Activated B cell treated with CpG ODN at 0.5 μM for 24 hours (primary cell): ENCODE measurements at regions not wholly inside any gene's neighbourhood (a gene's known extent, or its start where the extent isn't known, plus 50 kb on each side); places are given as distances from the start of the nearest gene placed in this dataset.

Experiments
- ATAC-seq: fragments of 200-7000 bp; cut with Tn5 transposase; one replicate; pipeline ENCODE4 v1.10.0; 2021; ENCODE audit warnings: low read depth, mild to moderate bottlenecking, moderate library complexity
- CTCF ChIA-PET: fragments of 350-600 bp; sonication (Branson Sonifier 250); formaldehyde crosslinking; loops from one replicate; lab custom pipeline; 2021; ENCODE audit warnings: antibody characterized with exemption; lab: Charles Lee
- POLR2A ChIA-PET: fragments of 350-600 bp; sonication (Branson Sonifier 250); formaldehyde crosslinking; loops from one replicate; lab custom pipeline; 2021; ENCODE audit warnings: antibody characterized with exemption; lab: Charles Lee
- DNase-seq: peaks from one replicate; pipeline ENCODE4 v3.0.0; 2022
- H3K27ac Mint-ChIP-seq: one replicate; pipeline ENCODE4 v1.8.0; 2020; ENCODE audit warnings: mixed read lengths
- H3K27me3 Mint-ChIP-seq: one replicate; pipeline ENCODE4 v1.8.0; 2021; ENCODE audit warnings: mixed read lengths
- H3K36me3 Mint-ChIP-seq: one replicate; pipeline ENCODE4 v1.8.0; 2021; ENCODE audit warnings: low read depth, mixed read lengths
- H3K4me1 Mint-ChIP-seq: one replicate; pipeline ENCODE4 v1.8.0; 2021; ENCODE audit warnings: mixed read lengths
- H3K4me3 Mint-ChIP-seq: one replicate; pipeline ENCODE4 v1.8.0; 2020; ENCODE audit warnings: mild to moderate bottlenecking, mixed read lengths
- H3K9me3 Mint-ChIP-seq: one replicate; pipeline ENCODE4 v1.8.0; 2020; ENCODE audit warnings: mixed read lengths
- intact Hi-C: fragments of 100-400 bp; cut with micrococcal nuclease; formaldehyde crosslinking; loops from one replicate; pipeline ENCODE4 v1.15.1; 2024
- TF ChIP-seq, protein P1 (sequence below): fragments of 200-600 bp; IDR thresholded peaks from one replicate; pipeline ENCODE4 v1.8.0; 2022; ENCODE audit warnings: antibody characterized with exemption, mild to moderate bottlenecking

GRCh38 chr5:92428415-92428814 lies 1045.3 kb upstream of the ARRDC3 start:
- intact Hi-C loops = no loop called here
- CTCF ChIA-PET = no interaction called here

GRCh38 chr5:92424785-92425426 lies 1041.8 kb upstream of the ARRDC3 start:
- Mint-ChIP-seq H3K4me3 (no peak overlapping the region), H3K27ac (no peak overlapping the region), H3K9me3 (peaks cover 8% of the 10 kb centered on the region), H3K4me1 (no peaks in the 10 kb centered on the region), H3K27me3 (no peaks in the 10 kb centered on the region), H3K36me3 (no peaks in the 10 kb centered on the region)
- no peak for DNase-seq
- no peak for ATAC-seq
- ChIA-PET POLR2A (no interaction called here), CTCF (no interaction called here)
- TF ChIP-seq, protein P1, sequence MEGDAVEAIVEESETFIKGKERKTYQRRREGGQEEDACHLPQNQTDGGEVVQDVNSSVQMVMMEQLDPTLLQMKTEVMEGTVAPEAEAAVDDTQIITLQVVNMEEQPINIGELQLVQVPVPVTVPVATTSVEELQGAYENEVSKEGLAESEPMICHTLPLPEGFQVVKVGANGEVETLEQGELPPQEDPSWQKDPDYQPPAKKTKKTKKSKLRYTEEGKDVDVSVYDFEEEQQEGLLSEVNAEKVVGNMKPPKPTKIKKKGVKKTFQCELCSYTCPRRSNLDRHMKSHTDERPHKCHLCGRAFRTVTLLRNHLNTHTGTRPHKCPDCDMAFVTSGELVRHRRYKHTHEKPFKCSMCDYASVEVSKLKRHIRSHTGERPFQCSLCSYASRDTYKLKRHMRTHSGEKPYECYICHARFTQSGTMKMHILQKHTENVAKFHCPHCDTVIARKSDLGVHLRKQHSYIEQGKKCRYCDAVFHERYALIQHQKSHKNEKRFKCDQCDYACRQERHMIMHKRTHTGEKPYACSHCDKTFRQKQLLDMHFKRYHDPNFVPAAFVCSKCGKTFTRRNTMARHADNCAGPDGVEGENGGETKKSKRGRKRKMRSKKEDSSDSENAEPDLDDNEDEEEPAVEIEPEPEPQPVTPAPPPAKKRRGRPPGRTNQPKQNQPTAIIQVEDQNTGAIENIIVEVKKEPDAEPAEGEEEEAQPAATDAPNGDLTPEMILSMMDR = no peak
- intact Hi-C loops = no loop called here

More at GRCh38 chr5:92428415-92428814, 1045.3 kb upstream of the ARRDC3 start:
- POLR2A ChIA-PET = no interaction called here
- H3K27ac Mint-ChIP-seq = no peak overlapping the region
- no peaks in the 10 kb centered on the region for H3K36me3 Mint-ChIP-seq
- no peak for DNase-seq
- H3K27me3 Mint-ChIP-seq = no peaks in the 10 kb centered on the region
- no peak for ATAC-seq
- TF ChIP-seq, protein P1 = no peak
- H3K9me3 Mint-ChIP-seq = peaks cover 3% of the 10 kb centered on the region
- H3K4me1 Mint-ChIP-seq = no peaks in the 10 kb centered on the region
- H3K4me3 Mint-ChIP-seq = no peak overlapping the region

DNA sequence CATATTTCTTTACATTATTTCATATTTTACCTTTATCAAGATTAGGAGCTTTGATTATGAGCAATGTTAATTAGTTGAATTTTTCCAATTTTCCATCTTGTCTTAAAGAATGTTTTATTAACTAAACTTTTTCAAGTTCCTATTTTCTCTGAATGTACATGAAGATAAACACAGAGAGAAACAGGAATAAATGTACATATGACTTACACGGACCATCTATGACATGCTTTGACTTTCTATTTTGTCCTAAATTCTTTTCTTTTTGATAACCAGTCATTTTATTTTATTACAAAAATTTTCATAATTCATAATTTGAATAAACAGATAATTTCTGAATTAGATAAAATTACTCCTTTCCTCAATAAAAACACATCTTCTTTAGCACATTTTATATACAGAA lies 1038.8 kb upstream of the ARRDC3 start:
- intact Hi-C loops = no loop called here
- TF ChIP-seq, protein P1 = no peak
- Mint-ChIP-seq H3K9me3 (peaks cover 8% of the 10 kb centered on the region), H3K27ac (no peak overlapping the region), H3K4me3 (no peak overlapping the region), H3K4me1 (no peaks in the 10 kb centered on the region), H3K36me3 (no peaks in the 10 kb centered on the region), H3K27me3 (no peaks in the 10 kb centered on the region)
- ChIA-PET CTCF (no interaction called here), POLR2A (no interaction called here)
- ATAC-seq = no peak
- DNase-seq = no peak

GRCh38 chr5:92421196-92421595 lies 1038.1 kb upstream of the ARRDC3 start:
- DNase-seq (no peak), ATAC-seq (no peak)
- POLR2A ChIA-PET = no interaction called here
- no peaks in the 10 kb centered on the region for H3K36me3 Mint-ChIP-seq
- H3K27ac Mint-ChIP-seq = no peak overlapping the region
- CTCF ChIA-PET = no interaction called here
- H3K27me3 Mint-ChIP-seq = no peaks in the 10 kb centered on the region
- intact Hi-C loops = no loop called here
- TF ChIP-seq, protein P1 = no peak
- H3K9me3 Mint-ChIP-seq = peaks cover 8% of the 10 kb centered on the region
- H3K4me1 Mint-ChIP-seq = no peaks in the 10 kb centered on the region
- H3K4me3 Mint-ChIP-seq = no peak overlapping the region

- Mint-ChIP-seq H3K9me3 (peaks cover 8% of the 10 kb centered on the region), H3K27me3 (no peaks in the 10 kb centered on the region), H3K27ac (no peak overlapping the region), H3K4me3 (no peak overlapping the region), H3K4me1 (no peaks in the 10 kb centered on the region), H3K36me3 (no peaks in the 10 kb centered on the region)
- TF ChIP-seq, protein P1 = no peak
- DNase-seq (no peak), ATAC-seq (no peak)
- intact Hi-C loops = no loop called here
- ChIA-PET CTCF (no interaction called here), POLR2A (no interaction called here)
These were observed 1036.1 kb upstream of the ARRDC3 start for GRCh38 chr5:92419261-92419660.
